Stimulated activated CD4-positive, alpha-beta T cell treated with anti-CD3 and anti-CD28 coated beads, Interleukin-12 subunit alpha, Interleukin-12 subunit beta, amount 100 ng/mL, for 24 hours (primary cell): ENCODE measurements at regions not wholly inside any gene's neighbourhood (a gene's known extent, or its start where the extent isn't known, plus 50 kb on each side); places are given as distances from the start of the nearest gene placed in this dataset.
"Not testable (repeated sequence)": the region's sequence is repeated elsewhere in the genome, so short reads cannot be mapped to it uniquely, and the experiment has no call there.

Experiments used
- DNase-seq, 2 experiments: peaks; one replicate each; pipeline ENCODE4 v3.0.0-alpha.2; 2020; ENCODE audit warnings: low read depth in 2 of 2

DNA sequence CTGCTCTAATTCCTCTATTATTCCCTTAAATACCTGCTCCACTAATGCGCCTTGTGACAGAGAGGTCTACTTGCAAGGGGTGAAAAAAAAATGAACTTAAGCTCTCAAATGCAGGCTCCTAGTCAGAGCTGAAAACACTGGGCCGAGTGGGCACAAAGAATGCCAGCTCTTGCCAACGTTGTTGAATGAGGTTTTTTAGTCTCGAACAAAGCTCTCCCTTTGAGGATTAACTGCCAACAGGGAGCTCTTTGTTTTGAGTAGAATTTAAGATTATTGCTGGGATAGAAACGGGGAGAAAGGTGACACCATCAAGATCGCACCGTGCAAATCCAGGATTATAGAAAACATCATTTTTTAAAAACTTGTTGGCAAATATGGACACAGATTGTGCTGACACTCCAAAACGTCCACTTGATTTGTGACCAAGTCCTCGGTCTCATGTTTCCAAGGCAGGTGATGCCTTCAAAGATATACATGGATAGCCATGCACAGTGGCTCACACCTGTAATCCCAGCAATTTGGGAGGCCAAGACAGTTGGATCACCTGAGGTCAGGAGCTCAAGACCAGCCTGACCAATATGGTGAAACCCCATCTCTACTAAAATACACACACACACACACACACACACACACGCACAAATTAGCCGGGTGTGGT lies 163.2 kb downstream of the BMP7 start:
- DNase-seq: no peak

DNA sequence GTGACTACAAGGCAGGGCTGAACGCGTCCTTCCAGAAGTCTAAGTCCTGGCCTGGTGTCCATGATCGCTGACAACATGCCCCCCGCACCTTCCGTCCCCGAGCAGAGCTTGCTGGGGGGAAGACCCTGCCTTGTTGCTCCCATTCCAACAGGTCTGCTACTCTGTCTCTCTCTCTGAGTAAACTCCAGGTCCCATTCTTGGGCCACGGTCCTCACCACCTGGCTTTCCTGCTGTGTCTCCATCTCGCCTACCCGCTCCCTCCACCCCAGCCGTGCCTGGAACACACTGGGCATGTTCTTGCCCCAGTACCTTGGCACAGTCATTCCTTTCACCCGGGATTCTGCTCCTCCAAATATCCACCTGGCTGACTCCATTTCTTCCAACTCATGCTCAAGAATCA lies 162.3 kb downstream of the BMP7 start:
- DNase-seq: no peak

DNA sequence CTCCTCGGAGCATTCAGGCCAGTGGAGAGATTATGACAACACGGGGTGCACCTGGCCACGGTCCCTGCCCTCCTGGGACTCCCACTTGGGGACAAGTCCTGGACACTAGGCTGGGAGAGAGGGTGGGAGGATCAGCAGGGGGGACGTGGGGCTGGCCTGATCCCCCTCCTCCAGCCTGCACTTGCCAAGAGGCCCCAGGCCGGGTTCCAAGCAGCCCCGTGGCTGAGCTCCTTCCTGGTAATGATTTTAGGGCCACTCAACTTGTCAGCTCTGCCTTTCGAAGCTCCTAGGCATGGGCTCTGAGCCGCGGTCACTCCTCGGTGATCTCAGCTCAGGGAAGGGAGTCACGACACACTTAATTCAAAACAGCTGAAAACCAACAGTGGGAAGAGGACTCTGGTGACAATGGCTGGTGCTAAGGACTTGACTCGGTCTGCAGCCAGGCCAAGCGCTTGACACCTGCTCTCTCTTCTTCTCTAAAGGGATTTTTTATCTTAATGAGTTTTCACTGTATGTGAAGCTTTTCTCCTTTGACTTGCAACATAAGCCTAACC lies 161.7 kb downstream of the BMP7 start:
- no peak for DNase-seq

DNA sequence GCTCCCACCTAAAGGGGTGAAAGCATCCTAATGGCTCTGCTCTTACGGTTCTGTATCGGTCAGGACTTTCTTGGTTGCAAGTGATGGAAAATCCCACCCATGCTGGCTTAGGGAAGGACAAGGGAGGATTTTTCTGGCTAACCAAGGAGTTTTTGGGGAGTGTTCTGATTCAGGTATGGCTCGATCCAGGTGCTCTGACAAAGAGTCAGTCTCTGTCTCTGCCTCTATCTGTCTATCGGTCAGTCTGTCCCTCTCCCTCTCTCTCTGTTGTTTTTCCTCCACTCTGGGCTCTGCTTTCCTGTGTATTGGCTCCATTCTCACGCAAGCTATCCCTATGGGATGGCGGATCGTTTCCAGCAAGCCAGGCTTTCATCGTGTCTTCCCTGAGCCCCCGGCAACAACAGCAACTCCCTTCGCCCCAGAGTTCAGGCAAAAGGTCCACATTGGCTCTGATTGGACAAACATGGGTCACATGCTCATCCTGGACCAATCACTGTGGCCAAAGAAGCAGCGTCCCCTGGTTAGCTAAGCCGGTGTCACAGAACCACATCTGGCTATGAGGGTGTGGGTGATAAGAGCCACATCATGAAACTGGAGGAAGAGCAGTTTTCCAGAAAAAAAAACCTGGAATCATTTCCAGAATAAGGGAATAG lies 160.3 kb downstream of the BMP7 start:
- DNase-seq: no peak

DNA sequence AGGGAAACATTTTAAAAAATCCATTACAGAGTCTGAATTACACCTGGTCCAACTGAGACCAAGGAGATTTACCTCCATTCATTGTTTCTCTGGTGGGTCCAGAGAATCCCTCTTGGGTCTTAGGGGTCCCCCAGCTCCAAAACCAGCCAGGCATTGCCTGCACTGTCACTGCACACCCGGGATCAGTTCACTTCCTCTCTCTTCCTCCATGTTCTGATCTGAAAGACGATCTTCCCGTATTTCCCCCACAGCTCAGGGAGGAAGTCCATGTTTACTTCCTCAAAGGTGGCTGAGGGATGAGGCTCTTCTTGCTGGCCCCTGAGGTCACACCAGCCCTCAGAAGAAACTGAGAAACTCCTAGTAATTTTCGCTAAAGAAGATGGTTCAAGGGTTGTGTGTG lies 159.7 kb downstream of the BMP7 start:
- no peak for DNase-seq

DNA sequence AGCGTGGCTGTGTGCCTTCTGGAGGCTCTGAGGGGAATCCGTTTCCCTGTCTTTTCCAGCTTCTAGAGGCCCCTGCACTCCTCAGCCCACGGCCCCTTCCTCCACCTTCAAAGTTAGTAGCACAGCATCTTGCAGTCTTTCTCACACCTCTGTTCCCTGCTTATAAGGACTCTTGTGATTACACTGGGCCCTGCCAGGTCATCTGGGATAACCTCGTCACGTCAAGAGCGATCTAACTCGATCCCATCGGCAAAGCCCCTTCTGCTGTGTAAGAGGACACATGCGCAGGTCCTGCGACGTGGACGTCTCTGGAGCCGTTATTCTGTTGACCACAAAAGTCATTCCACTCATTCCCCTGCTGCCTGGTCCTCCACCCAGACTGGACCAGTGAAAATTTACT lies 159.2 kb downstream of the BMP7 start:
- DNase-seq: no peak

DNA sequence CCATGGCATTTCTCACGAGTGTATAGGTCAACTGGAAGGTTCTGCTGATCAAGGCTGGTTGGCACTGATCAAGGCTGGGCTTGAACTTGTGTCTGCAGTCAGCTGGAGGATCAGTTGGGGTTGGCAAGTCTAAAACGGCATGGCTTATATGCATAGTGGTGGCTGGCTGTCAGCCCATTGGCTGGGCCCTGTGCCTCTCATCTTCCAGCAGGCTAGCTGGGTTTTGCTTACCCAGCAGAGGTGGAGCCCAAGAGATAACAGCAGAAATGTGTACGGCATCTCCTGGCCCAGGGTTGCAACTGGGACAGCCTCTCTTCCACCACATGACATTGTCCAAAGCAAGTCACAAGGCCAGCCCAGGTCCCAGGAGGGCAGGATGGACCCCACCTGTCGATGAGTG lies 158.2 kb downstream of the BMP7 start:
- no peak for DNase-seq

DNA sequence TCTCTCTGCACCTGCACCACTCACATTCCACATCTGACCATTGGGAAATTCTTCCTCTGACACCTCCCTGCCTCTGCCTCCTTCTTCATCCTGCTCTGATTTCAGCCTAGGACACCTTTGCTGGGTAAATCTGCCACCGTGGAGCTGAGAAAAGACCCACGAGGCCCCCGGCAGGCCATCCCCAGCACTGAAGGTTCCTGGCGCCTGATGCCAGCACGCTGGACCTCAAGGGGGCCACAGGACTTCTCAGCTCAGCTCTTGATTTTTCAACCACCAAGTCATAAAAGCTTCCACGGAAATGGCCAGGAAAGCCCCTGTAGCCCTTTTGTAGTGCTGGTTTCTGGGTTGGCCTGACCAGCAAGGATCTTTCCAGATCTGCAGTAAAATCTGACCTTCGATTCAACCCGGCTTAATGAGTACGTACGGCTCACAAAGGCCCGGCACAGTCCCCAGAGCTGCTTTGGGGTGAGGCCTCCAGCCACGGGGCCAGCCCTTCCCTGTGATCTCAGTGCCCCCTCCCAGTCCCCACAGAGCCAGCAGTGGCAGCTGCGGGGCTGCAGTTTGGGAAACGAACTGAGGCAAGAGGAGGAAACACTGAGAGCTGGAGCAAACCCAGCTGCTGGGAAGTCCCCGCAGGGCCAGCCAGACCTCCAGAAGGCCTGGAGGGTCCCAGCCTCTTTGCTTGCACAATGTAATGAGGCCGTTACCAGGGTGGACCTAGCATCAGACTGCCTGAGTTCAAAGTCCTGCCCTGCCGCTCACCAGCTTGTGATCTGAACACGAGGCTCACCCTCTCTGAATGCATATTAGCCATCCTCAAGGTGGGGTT lies 157.5 kb downstream of the BMP7 start:
- no peak for DNase-seq

DNA sequence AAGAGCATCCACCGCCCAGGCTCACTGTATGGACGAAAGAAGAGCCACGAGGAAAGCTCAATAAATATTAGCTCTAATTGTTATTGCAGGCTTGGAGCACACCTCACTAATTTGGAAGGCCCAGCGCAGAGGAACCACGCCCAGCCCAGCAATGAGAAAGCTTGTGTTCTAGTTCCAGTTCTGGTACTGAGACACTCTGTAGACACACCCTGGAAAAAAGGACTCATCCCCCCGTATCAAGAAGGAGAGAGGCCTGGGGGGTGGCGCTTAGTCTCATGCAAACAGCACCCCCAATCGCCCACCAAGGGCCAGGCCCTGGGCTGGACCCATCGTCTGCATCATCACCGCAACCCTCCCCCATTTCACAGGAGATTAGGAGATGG lies 156.9 kb downstream of the BMP7 start:
- DNase-seq: no peak

DNA sequence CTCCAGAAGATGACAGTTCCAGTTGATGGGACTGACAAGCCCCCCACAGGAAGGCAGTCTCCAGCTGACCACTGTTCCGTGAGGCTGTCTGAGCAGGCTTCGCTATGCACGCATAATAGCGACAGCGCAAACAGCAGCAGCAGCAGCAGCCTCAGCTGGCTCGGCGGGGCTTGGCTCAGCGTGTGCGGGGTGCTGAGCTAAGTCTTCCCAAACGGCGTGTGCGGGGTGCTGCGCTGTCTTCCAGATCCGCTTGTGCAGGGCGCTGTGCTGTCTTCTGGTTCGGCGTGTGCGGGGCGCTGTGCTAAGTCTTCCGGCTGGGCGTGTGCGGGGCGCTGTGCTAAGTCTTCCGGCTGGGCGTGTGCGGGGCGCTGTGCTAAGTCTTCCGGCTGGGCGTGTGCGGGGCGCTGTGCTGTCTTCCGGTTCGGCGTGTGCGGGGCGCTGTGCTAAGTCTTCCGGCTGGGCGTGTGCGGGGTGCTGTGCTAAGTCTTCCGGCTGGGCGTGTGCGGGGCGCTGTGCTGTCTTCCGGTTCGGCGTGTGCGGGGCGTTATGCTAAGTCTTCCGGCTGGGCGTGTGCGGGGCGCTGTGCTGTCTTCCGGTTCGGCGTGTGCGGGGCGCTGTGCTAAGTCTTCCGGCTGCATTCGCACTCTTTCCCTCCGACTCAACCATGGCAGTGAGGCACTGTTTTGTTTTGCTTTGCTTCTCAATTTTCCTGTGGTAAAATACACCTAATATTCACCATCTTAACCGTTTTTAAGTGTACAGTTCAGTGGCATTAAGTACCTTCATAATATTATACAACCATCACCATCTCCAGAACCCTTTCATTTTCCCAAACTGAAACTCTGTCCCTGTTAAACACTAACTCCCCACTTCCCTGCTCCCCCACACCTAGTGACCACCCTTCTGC lies 156.1 kb downstream of the BMP7 start:
- not testable (repeated sequence) for DNase-seq

DNA sequence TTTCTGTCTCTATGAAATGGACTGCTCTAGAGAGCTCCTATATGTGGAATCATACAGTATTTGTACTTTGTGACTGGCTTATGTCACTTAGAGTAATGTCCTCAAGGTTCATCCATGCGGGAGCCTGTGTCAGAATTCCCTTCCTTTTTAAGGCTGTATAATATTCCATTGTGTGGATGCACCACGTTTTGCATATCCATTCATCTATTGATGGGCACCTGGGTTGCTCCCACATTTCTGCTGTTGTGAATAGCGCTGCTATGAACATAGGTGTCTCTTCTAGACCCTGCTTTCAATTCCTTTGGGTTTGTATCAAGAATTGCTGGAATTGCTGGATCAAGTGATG lies 155.4 kb downstream of the BMP7 start:
- DNase-seq: no peak

DNA sequence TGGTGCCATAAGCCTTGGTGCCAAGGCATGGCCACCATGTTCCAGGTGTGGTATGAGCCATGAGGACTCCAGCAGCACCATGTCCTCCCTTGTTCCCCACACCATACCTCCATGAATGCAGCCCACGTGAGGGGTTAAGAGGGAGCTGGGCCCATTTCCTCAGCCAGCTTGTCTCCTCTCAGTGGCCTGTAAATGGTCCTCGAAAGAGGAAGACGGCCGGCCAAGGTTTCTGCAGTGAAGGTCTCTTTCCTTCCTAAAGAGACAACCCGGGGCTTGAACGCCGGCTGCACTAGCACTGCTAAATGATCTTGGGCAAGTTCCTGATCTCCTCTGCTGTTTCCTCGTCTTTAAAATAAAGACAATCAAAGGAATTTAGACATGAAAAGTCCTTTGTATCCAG lies 154.0 kb downstream of the BMP7 start:
- no peak for DNase-seq

DNA sequence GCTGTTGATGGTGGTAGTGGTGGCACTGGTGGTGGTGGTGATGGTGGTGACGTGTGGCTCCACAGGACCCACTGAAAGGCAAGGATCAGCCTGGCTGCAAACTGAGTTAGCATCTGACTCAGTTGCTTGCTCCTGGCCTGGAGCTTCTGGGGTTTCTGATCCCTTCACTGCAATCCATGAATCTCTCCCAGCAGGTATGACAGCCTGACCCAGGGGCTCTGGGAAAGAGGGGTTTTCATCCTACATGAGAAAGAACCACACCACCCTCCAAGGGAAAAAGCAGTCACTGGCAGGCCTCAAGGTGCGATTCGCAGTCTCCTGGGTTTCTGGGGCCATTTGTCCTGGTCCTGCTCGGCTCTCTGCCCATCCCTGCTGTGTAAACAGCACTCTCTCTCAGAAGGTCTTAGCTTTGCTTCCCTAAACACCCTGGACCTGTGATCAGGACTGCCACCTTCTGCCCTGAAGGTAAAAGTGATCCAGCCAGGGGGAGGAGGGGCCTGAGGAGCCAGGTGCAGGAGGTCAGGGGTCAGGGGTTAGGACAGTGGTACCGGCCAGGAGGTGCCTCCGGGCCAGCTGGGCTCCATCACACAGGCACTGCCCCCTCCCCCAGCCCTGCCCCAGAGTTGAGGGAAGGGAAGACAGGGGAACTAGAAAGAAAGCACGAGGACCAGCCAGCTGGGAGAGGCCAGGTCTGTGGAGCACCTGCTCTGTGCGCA lies 152.0 kb downstream of the BMP7 start:
- DNase-seq: no peak

DNA sequence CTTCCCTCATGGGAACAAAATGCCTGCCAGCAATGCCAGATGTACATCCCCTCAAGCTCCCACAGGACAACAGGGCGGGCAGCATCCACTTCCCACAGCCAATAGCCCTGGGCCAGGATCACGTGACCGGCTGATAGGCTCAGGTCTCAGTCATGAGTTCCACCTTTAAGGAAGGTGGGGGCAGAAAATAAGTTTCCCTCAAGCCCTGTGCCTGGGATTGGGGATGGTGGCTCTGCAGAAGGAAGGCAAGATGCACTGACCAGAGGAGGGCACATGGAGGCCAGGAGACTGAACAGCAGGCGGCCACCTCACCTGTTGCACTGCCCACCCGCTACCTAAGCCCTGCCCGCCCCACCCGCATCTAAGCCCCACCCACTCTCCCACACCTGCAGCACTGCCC lies 149.1 kb downstream of the BMP7 start:
- DNase-seq: no peak

DNA sequence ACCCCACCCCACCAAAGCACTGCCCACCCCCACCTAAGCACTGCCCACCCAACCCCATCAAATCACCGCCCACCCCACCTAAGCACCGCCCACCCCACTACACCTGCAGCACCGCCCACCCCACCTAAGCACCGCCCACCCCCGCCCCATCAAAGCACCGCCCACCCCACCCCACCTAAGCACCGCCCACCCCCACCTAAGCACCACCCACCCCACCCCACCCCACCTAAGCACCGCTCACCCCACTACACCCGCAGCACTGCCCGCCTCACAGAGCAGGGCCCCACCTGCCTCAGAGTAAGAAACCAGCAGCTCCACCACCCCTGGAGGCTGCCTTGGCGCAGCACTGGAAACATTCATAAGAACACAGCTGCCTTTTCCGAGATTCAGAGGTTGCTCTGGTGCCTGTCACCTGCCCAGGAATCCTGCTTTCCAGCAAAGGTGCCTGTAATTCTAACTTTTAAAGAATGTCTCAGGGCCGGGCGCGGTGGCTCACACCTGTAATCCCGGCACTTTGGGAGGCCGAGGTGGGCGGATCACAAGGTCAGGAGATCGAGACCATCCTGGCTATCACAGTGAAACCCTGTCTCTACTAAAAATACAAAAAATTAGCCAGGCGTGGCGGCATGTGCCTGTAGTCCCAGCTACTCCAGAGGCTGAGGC lies 148.2 kb downstream of the BMP7 start:
- DNase-seq: no peak
